ENCODE measurements at regions not wholly inside any gene's neighbourhood (a gene's known extent, or its start where the extent isn't known, plus 50 kb on each side); places are given as distances from the start of the nearest gene placed in this dataset.

GRCh38 chr7:41007811-41008210 lies 695.1 kb downstream of the INHBA start:
- H3K4me3 ChIP-seq = no peak overlapping the region
- WGBS = 91% methylated on average over 3 of the region's 3 CpGs
- H3K4me1 ChIP-seq (replicated peaks) = no peaks in the 10 kb centered on the region
- no peaks in the 10 kb centered on the region for H3K9me3 ChIP-seq
- no peak for DNase-seq (ENCODE audit: low spot score)
- no peaks in the 10 kb centered on the region for H3K36me3 ChIP-seq
- intact Hi-C loops (cut with DNase I) = no loop called here
- H3K27ac ChIP-seq = no peak overlapping the region
- TF ChIP-seq POLR2A (IDR thresholded peaks at IDR 0.05) (no peak), POLR2AphosphoS5 (IDR thresholded peaks at IDR 0.05) (no peak), CTCF (IDR thresholded peaks at IDR 0.05) (no peak)
- H3K27me3 ChIP-seq (replicated peaks; ENCODE audit: insufficient read depth) = no peaks in the 10 kb centered on the region

GRCh38 chr7:41007351-41007751 lies 695.5 kb downstream of the INHBA start:
- Histone ChIP-seq H3K36me3 (no peaks in the 10 kb centered on the region), H3K9me3 (no peaks in the 10 kb centered on the region), H3K27ac (no peak overlapping the region), H3K27me3 (replicated peaks; ENCODE audit: insufficient read depth) (no peaks in the 10 kb centered on the region), H3K4me3 (no peak overlapping the region), H3K4me1 (replicated peaks) (no peaks in the 10 kb centered on the region)
- DNase-seq (ENCODE audit: low spot score) = no peak
- intact Hi-C loops (cut with DNase I) = no loop called here
- TF ChIP-seq POLR2A (IDR thresholded peaks at IDR 0.05) (no peak), CTCF (IDR thresholded peaks at IDR 0.05) (no peak), POLR2AphosphoS5 (IDR thresholded peaks at IDR 0.05) (no peak)
- WGBS = 56% methylated on average over 4 of the region's 4 CpGs

GRCh38 chr7:41006306-41006995 lies 696.4 kb downstream of the INHBA start:
- intact Hi-C loops (cut with DNase I) = no loop called here
- Histone ChIP-seq H3K4me1 (replicated peaks) (no peaks in the 10 kb centered on the region), H3K27me3 (replicated peaks; ENCODE audit: insufficient read depth) (no peaks in the 10 kb centered on the region), H3K4me3 (no peak overlapping the region), H3K9me3 (no peaks in the 10 kb centered on the region), H3K36me3 (no peaks in the 10 kb centered on the region), H3K27ac (no peak overlapping the region)
- WGBS = 62% methylated on average over 2 of the region's 2 CpGs
- DNase-seq (ENCODE audit: low spot score) = no peak
- TF ChIP-seq CTCF (IDR thresholded peaks at IDR 0.05) (no peak), POLR2A (IDR thresholded peaks at IDR 0.05) (no peak), POLR2AphosphoS5 (IDR thresholded peaks at IDR 0.05) (no peak)

GRCh38 chr7:41005374-41005901 lies 697.5 kb downstream of the INHBA start:
- Histone ChIP-seq H3K36me3 (no peaks in the 10 kb centered on the region), H3K27ac (no peak overlapping the region), H3K27me3 (replicated peaks; ENCODE audit: insufficient read depth) (no peaks in the 10 kb centered on the region), H3K4me3 (no peak overlapping the region), H3K4me1 (replicated peaks) (no peaks in the 10 kb centered on the region), H3K9me3 (no peaks in the 10 kb centered on the region)
- intact Hi-C loops (cut with DNase I) = no loop called here
- no peak for DNase-seq (ENCODE audit: low spot score)
- 83% methylated on average over 2 of the region's 2 CpGs for whole genome bisulfite sequencing
- TF ChIP-seq POLR2A (IDR thresholded peaks at IDR 0.05) (no peak), POLR2AphosphoS5 (IDR thresholded peaks at IDR 0.05) (no peak), CTCF (IDR thresholded peaks at IDR 0.05) (no peak)

GRCh38 chr7:41003977-41004376 lies 698.9 kb downstream of the INHBA start:
- no peak overlapping the region for H3K4me3 ChIP-seq
- TF ChIP-seq POLR2A (IDR thresholded peaks at IDR 0.05) = no peak
- TF ChIP-seq CTCF (IDR thresholded peaks at IDR 0.05) = no peak
- TF ChIP-seq POLR2AphosphoS5 (IDR thresholded peaks at IDR 0.05) = no peak
- no peaks in the 10 kb centered on the region for H3K4me1 ChIP-seq (replicated peaks)
- DNase-seq (ENCODE audit: low spot score) = no peak
- over 99% methylated on average over 3 of the region's 3 CpGs for WGBS
- H3K9me3 ChIP-seq = no peaks in the 10 kb centered on the region
- no peaks in the 10 kb centered on the region for H3K27me3 ChIP-seq (replicated peaks; ENCODE audit: insufficient read depth)
- no peaks in the 10 kb centered on the region for H3K36me3 ChIP-seq
- no peak overlapping the region for H3K27ac ChIP-seq
- intact Hi-C loops (cut with DNase I) = no loop called here
